ENCODE measurements at regions not wholly inside any gene's neighbourhood (a gene's known extent, or its start where the extent isn't known, plus 50 kb on each side); places are given as distances from the start of the nearest gene placed in this dataset.
"Not testable (repeated sequence)": the region's sequence is repeated elsewhere in the genome, so short reads cannot be mapped to it uniquely, and the experiment has no call there.

DNA sequence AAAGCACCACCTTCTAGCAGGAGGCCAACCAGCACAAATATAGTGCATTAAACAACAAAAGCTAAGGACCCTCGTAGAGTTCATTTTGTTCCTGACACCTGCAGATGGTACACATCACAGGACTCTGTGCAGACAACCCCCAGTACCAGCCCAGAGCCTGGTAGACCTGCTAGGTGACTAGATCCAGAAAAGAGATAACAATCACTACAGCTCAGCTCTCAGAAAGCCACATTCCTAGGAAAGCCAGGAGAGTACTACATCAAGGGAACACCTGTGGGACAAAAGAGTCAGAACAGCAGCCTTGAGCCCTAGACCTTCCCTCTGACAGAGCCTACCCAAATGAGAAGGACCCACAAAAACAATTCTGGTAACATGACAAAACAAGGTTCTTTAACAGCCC lies 344.7 kb upstream of the PTBP2 start:
- DNase-seq, result no peak

DNA sequence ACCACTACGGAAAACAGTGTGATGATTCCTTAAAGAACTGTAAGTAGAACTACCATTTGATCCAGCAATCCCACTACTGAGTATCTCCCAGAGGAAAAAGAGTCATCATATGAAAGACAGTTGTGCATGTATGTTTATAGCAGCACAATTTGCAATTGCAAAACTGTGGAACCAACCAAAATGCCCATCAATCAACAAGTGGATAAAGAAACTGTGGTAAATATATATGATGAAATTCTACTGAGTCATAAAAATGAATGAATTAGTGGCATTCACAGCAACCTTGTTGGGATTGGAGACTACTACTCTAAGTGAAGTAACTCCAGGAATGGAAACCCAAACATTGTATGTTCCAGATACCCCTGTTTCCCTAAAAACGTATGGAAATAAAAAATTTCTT lies 337.0 kb upstream of the PTBP2 start:
- DNase-seq, result no peak

DNA sequence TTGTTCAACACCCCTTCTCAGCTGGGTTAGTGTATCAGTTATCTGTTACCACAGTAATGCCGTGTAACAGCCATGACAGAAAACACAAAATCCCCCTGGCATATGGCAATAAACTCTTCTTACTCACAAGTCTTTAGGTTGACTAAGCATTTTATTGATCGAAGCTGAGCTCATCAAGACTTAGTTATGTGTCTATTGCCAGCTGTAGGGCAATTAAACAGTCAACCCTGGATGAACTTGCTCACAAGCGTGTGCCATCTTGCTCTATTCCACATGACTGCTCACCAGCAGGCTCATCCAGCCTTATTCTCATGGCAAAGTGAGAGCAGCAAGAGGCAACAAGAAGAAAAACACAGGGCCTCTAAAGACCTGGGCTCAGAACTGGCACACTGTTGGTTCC lies 333.8 kb upstream of the PTBP2 start:
- DNase-seq, result no peak

DNA sequence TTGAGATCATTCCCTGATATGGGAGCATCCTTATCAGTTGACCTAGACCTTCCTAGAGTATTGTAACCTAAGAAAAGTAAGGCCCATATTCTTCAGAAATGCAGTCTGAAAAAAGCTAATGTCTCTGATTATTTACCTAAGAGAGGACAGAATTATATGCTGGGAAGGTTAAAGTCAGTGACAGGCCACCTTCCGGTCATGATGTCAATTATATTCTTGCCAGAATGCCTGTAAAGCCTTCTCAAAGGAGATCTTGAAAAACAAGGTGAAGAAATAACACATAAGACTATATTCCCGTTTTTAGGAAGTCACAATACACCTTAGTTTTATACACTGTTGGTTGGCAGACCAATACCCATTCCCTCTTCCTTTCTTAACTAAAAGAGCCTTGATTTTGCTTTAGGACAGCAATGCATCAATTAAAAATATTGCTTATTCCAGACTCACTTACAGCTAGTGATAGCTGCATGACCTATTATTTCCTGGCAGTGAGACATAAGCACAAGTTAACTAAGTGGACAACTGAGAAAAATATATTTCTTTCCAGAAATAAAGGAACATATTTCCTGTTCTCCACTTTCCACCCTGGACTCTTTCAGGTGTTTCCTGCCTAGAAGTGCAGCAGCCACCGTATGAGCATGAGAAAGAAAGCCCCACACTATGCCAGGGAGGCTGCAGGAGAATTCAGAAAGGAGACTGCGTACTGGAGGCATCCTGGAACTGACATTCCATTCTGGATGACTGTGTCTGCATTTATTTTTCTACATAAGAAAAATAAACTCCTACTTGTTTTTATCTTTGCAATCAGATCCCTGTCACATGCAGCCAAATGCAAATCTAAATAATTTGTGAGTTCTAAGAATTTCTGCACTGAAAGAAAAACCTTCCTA lies 332.9 kb upstream of the PTBP2 start:
- DNase-seq, result no peak

DNA sequence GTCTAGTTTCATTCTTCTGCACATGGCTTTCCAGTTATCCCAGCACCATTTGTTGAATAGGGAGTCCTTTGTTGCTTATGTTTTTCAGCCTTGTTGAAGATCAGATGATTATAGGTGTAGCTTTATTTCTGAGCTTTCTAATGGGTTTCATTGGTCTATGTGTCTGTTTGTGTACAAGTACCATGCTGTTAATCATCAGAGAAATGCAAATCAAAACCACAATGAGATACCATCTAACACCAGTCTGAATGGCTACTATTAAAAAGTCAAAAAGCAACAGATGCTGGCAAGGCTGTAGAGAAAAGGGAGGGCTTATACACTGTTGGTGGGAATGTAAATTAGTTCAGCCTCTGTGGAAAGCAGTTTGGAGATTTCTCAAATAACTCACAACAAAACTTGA lies 321.5 kb upstream of the PTBP2 start:
- peak; percentile 96 for DNase-seq

DNA sequence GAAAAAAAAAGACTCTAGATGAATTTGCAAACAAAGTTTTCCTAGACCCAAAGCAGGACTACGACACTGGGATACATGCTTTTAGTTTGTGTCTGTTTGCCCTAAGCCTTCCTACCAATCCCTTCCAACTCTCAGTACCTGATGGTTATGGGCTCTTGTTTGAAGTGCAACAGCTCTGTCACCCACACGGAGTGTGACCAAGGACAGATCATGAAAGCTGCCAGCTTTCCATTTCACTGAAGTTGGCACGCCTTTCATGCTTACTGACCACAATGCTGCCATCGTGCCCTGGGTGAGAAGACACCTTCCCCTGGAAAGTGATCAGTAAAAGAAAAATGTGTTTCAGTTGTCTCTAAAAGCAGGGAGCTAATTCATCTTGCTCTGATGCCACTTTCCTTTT lies 312.5 kb upstream of the PTBP2 start:
- DNase-seq, result no peak

DNA sequence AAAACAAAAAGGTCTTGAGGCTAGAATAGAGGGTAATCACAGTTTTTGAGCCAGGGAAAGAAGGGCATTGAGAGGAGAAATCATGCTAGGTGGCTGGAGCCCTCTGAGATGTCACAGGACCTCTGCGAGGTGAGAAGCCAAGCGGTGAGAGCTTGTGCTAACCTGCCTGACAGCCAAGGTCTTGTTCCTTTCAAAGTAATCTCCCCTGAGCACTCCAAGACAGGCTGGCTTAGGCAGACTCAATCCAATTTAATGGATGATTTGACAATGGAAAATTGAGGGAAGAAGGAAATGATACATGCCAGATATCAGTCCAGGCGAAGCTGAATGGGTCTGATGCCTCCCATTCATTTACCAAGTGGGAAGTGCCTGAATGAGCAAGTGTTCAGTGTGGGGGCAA lies 311.9 kb upstream of the PTBP2 start:
- DNase-seq, result no peak

DNA sequence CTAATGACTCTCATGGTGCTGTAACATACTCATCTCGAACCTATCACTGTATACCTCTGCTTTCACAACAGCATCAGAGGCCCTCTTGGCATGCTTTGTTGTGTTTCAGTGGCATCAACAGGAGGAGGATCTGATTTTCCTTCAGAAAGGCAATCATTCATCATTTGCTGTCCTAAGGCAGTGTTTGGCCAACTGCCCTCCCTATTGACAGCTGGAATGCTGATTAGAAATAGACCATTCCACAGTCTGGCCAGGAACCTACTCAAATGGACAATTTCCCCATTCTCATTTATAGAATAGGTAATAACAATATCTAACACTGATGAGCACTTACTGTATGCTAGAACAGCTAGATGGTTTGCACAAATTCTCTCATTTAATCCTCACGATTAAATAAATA lies 310.6 kb upstream of the PTBP2 start:
- DNase-seq, result no peak

DNA sequence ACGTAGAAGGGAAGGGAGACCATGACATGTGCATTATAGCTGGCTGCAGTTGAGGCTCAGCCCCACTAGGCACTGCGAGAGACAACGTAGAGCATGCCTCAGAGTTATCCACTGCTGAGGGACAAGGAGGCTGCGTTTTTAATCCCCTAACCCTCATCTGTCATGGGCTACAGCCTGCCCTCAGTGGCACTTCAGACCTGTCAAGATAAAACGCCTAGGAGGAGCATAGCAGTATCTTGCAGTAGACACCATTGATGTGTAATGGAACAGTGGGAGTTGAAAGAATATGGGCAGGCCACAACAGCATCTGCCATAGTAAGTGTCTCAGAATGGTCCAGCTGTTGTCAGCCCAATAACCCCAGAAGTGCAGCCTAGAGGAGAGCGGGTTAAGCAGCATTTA lies 307.0 kb upstream of the PTBP2 start:
- no peak for DNase-seq

DNA sequence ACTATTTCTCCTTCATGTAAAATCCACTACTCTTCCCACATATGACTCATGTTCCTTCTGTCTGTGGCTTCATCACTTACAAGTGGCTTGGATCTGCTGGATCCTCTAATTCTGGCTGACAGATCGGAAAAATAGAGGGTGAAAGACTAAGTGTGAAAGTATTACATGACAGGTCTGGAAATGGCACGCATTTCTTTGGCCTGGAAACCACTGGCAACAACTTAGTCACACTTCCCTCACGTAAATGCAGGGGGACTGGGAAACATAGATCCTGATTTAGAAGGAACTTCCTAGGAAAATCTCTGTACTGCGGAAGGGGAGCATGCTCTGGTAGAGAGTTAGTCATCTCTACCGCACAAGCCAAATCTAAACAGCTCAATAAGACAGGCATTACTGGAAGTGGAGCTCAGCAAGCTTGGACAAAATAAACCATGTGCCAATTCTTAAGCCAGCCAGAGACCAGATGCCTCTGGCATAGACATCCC lies 305.4 kb upstream of the PTBP2 start:
- DNase-seq, result no peak

DNA sequence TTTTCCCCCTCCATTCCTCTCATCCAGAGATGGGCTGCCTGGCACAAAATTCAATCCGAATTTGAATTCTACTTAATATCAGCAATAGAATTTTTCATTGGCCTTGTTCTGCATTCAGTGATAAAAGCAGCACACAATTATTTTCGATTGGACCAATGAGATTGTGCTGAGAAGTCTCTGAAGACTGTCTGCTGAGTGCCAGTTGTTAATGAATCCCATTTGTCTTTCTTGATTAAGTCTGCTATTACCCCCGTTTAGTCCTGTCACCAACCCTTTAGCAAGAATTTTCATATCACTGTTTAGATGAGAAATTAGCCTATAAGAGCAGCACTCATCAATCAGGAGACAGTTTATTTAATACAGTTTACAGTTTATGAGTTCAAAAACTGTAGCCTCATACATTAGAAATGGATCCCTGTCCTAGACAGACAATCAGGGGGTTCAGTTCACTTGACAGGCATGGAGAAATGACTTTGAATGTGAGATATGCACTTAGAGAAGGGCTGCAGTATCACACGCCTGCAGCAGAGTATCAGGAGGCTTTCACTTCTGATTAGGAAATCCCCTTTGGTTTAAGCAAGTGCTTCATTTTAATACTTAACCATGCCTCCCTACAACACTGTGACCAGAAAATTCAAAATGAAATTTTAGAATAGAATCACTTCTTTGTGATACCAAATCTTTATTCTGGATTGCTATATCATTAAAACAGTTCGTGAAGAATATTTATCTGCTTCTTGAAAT lies 304.7 kb upstream of the PTBP2 start:
- no peak for DNase-seq

DNA sequence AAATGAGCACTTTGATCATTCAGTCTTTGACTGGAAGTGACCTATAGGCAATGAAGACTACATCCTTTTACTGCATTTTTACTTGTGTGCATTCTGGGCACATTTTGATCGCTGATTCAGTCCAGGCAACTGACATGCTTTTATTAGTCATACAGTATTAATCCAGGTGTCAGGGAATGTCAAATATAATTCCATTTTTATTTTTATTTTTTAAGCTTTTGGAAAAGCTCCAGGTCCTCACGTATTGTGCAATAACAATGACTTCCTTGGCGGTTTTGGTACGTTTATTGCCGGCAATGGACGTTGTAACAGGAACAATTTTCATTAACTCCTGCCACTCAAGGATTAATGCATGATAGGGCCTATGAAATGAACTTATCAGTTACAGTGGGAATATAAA lies 302.6 kb upstream of the PTBP2 start:
- DNase-seq, result no peak

DNA sequence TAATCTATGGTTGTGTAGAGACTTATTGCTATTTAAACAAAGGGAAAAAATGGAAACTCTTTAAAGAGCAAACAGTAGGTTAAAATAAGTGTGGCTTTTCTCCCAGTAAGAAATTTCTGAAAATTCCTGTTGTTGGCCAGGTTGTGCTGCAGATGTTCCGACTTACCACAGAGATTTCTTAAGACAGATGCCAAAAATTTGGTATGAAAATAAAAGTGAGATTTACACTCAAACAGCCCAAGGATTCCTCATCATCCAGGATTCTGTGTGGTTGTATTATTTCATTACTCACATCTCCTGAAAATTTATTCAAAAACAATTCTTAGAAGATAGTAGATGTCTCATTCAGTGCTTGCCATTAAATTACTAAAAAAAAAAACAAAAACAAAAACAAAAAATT lies 296.7 kb upstream of the PTBP2 start:
- DNase-seq, result no peak

DNA sequence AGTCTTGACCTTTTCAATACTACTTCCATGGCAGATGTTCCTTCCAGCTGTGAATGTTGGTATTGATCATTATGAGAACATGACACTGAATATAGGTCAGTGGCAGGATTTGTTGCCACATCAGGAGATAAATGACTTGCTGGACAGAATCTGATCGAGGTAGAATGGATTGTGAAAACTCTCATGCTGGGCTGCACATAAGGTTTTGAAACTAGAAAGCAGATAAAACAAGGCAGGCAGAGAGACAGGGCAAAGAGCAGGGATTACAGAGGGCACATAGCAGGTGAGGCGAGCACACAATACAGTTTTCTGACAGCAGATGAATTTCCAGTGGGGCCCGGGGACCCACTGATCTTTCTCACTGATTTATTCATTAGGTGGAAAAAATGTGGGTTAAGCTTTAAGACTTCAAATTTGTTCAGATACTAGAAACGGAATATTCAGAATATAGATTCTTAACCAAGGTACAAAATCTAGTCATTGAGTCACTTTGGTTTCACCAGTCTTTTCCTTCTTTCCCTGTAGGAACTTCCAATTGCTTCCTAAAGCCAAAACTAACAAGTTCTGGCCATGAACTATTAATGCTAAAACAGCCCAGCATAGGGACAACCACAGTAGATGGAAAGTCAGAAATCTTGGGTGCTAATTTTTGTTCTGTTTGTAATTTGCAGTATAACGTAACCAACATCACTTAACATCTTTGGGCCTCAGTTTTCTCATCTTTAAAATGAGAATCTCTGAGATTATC lies 296.0 kb upstream of the PTBP2 start:
- DNase-seq, result no peak

DNA sequence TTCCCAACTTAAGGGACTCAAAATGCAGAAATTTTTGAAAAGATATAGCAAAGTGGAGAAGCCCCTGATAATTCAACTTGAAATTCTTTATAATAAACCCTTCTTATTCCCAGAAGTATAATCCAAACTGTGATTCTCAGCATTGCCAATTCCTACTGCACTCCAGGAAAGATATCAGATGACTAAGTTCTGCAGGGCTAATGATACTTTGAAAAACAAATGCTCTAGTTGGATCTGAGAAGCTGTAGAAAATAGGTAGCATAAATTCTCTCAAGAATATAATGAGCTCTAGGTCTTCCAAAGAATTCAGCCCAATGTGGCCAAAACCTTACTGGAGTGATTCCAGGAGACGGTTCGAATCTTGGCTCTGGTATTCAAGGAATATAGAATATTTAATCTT lies 294.0 kb upstream of the PTBP2 start:
- no peak for DNase-seq

DNA sequence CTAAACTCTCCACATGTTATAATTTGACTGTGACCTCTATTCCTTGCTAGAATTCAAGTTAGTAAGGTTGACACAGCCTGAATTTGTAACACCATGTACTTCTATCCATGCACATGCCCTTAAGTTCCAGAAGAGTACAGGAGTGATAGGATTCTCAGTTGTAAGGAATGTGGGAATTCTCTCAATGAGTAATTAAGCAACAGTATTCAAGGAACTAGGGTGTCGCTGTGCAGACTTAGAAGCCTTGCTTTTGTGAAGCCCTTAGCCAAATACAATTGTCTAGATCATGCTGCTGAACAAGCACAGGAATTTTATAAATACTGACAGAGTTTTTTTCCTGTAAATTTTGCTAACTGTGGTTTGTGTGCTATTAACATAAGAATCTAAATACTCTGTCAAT lies 276.3 kb upstream of the PTBP2 start:
- DNase-seq, result no peak

DNA sequence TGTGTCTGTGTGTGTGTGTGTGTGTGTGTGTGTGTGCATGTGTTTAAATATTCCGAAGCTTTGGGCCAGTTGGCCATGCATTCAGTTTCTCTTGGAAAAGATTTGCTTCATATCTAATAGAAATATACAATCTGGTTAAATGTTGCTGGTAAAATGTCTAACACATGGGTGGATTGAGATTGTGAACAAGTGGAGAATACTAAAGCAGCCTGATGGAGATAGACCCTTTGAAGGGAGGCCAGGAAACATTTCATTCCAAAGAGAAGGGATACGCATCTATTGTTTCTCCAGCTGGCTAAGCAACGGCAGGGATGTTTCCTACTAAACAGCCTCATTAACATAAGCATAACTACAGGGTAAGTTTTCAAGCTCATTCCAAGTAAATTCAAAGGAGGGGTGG lies 257.5 kb upstream of the PTBP2 start:
- DNase-seq, result no peak

DNA sequence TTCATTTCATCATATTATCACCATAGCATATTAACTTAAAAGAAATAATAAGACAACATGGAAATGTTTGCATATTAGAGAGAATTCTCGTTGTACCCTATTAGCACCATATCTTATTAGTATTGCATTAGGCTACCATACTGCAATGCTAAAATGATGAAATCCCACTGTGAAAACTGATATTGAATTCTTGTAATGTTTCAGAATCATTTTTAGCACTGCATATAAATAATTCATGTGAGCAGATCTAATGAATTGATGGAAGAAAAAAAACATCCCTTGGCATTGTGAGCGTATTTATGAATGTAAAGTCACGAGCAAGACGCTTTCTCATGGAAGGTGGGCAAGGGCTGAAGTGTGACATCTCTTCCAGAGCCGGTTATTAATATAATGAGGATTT lies 257.1 kb upstream of the PTBP2 start:
- DNase-seq, result no peak

DNA sequence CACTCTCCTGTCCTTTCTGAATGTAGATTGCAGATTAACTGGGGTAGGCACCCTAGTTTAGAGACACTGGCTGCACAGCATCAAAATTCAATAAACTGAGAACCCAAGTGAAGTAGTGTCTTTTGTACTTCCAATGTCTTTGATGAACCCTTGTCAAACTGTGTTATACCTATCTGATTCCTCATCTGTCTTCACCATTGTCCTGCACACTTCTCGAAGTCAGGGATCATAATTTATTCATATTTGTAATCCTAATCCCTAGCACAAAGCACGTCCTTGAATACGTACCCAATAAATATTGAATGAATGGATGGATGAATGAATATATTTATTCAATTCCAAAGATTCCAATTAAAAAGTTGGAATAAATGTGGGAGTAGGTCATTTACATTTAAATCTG lies 256.6 kb upstream of the PTBP2 start:
- no peak for DNase-seq

DNA sequence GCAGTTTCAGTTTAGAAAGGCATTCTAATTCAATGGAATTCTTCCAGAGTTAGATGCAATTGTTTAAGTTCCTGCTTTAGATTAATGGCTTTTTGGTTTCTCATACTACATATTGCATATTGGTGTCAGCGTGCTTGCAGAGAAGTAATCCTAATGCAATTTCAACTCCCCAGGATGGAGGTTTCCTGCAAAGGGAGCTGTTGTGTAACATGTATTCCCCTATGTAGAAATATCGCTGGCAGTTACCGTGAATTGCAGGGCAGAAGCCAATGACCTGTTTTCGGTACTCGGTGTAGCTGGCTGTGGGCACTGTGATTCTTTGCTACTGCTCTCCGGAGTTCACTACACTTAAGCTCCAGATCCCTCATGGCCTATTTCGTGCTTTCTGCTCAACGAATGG lies 256.1 kb upstream of the PTBP2 start:
- DNase-seq, result no peak

DNA sequence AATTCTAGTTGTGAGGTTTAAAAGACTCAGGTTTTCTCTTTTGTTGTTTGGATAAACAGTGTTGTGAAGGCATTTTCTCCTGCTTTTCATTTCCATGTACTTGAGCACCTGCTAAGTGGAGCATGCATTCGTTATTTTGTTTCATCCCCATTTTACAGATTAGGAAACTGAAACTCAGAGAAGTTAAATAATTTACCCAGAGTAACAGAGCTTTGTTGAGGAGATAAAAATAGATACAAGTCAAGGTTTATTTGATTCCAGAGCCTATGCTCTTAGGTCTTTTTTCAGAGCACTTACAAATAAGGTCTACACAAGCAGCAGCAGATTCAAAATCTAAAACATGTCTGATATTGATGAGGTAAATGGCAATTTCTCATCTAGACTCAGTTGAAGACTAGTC lies 254.7 kb upstream of the PTBP2 start:
- DNase-seq, result no peak

DNA sequence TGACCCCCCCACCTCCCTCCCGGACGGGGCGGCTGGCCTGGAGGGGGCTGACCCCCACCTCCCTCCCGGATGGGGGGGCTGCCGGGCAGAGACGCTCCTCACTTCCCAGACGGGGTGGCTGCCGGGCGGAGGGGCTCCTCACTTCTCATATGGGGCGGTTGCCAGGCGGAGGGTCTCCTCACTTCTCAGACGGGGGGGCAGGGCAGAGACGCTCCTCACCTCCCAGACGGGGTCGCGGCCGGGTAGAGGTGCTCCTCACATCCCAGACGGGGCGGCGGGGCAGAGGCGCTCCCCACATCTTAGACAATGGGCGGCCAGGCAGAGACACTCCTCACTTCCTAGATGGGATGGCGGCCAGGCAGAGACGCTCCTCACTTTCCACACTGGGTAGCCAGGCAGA lies 251.9 kb upstream of the PTBP2 start:
- not testable (repeated sequence) for DNase-seq

DNA sequence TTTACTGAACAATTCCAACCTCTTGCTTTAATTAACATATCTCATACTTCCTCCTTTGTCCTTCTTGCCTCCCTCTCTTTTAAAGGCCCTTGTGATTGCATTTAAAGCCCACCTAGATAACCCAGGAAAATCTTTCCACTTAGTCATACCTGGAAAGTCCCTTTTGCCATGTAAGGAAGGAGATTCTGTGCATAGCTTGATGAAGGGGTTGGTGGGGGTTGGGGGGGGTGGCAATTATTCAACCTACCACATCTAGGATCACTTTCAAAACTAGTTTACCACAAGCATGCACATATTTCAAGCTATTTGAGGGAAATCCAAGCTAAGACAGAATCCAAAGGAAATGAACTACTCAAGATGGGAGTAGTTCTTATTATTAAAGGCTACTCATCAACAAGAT lies 249.1 kb upstream of the PTBP2 start:
- DNase-seq, result no peak

Measured in NCI-H526 treated with DMSO at 0.1 percent for 48 hours (cell line).